HepG2 (cell line): ENCODE measurements at regions not wholly inside any gene's neighbourhood (a gene's known extent, or its start where the extent isn't known, plus 50 kb on each side); places are given as distances from the start of the nearest gene placed in this dataset.

Experiments
- ATAC-seq: fragments of 200-7000 bp; cut with Tn5 transposase; 3 replicates; pipeline ENCODE4 v1.9.1; 2020; ENCODE audit warnings: mild to moderate bottlenecking, moderate library complexity
- BruUV-seq: library from RNA; stranded (reverse); fragments of 400-500 nt; replicated peaks from 2 replicates; lab custom pipeline; 2021; lab: Mats Ljungman, UMichigan
- CTCF ChIA-PET: fragments of 300-600 bp; formaldehyde crosslinking; extraction: SDS; loops from one replicate; lab custom pipeline; 2021; ENCODE audit warnings: low total read pairs, inconsistent platforms, low intra/inter-chr PET ratio; lab: Yijun Ruan, JAX
- POLR2A ChIA-PET: fragments of 350-600 bp; sonication (Branson Sonifier 250); formaldehyde crosslinking; loops from one replicate; lab custom pipeline; 2020; ENCODE audit warnings: antibody characterized with exemption, inconsistent platforms; lab: Yijun Ruan, JAX
- DNase-seq: peaks from one replicate; pipeline ENCODE4 v3.0.0-alpha.2; 2015; ENCODE audit warnings: low spot score
- FAIRE-seq: peaks from 3 replicates; lab custom pipeline; 2011; peaks lifted over from hg19 to GRCh38; lab: Jason Lieb, UNC
- H2AFZ ChIP-seq: one replicate; pipeline ENCODE4 v1.6.1; 2011; ENCODE audit warnings: low read length, inconsistent platforms
- H3K27ac ChIP-seq: fragments of 300-600 bp; 3 replicates; pipeline ENCODE4 v1.8.0; 2011; ENCODE audit warnings: mixed run types, mild to moderate bottlenecking, mixed read lengths, low read length, inconsistent platforms; ENCODE audit not compliant: insufficient read depth; ENCODE audit errors: extremely low read length
- H3K27me3 ChIP-seq, 2 experiments: fragments of 200-600 bp in 1 of 2; 2 replicates in 1 of 2; 3 replicates in 1 of 2; pipeline versions ENCODE4 v1.6.0 to v1.8.0; 2011; ENCODE audit warnings: low read length in 2 of 2, mild to moderate bottlenecking in 2 of 2, moderate library complexity in 2 of 2, inconsistent platforms in 1 of 2; ENCODE audit not compliant: insufficient read depth in 2 of 2, control insufficient read depth in 1 of 2
- H3K36me3 ChIP-seq, 2 experiments: fragments of 200-600 bp in 1 of 2; replicated peaks in 1 of 2; 2 replicates in 1 of 2; 3 replicates in 1 of 2; pipeline versions ENCODE4 v1.5.1 to v1.8.0; 2011; ENCODE audit warnings: low read length in 2 of 2, inconsistent platforms in 1 of 2; ENCODE audit not compliant: insufficient read depth in 2 of 2, control insufficient read depth in 1 of 2
- H3K4me1 ChIP-seq: 2 replicates; pipeline ENCODE4 v1.5.1; 2012; ENCODE audit warnings: low read length, inconsistent platforms; ENCODE audit not compliant: insufficient read depth
- H3K4me2 ChIP-seq: 2 replicates; pipeline ENCODE4 v1.6.0; 2011; ENCODE audit warnings: low read depth, low read length, inconsistent platforms
- H3K4me3 ChIP-seq, 3 experiments: fragments of 200-600 bp in 1 of 3; sonication (generic), shearing (Covaris generic) in 1 of 3; replicated peaks in 1 of 3; 2 replicates each; pipeline ENCODE4 v1.5.1; 2011 to 2016; ENCODE audit warnings: low read length in 3 of 3, inconsistent platforms in 2 of 3, low read depth in 2 of 3, mild to moderate bottlenecking in 2 of 3, control low read depth in 1 of 3, mixed read lengths in 1 of 3; ENCODE audit not compliant: insufficient read depth in 1 of 3
- H3K79me2 ChIP-seq: one replicate; pipeline ENCODE4 v1.6.1; 2011; ENCODE audit warnings: low read length, inconsistent platforms; ENCODE audit not compliant: insufficient read depth
- H3K9ac ChIP-seq: 2 replicates; pipeline ENCODE4 v1.6.0; 2011; ENCODE audit warnings: mild to moderate bottlenecking, low read depth, low read length, inconsistent platforms; ENCODE audit not compliant: insufficient read depth
- H3K9me3 ChIP-seq: 2 replicates; pipeline ENCODE4 v1.5.1; 2012; ENCODE audit warnings: mild to moderate bottlenecking, low read length
- H4K20me1 ChIP-seq: 2 replicates; pipeline ENCODE4 v1.6.0; 2011; ENCODE audit warnings: inconsistent platforms, mild to moderate bottlenecking, low read length, moderate library complexity; ENCODE audit not compliant: insufficient read depth
- CREBL2 ChIP-seq: sonication (generic); formaldehyde crosslinking; IDR thresholded peaks from 2 replicates; pipeline ENCODE4 v1.8.1; 2023; ENCODE audit warnings: missing genetic modification reagents, mild to moderate bottlenecking, borderline replicate concordance
- DBP ChIP-seq: sonication (generic); formaldehyde crosslinking; IDR thresholded peaks from 2 replicates; pipeline ENCODE4 v1.4.0; 2020; ENCODE audit warnings: missing genetic modification reagents; ENCODE audit errors: not compliant biosample characterization
- GPN1 ChIP-seq: sonication (generic); formaldehyde crosslinking; IDR thresholded peaks from 2 replicates; pipeline ENCODE4 v1.5.1; 2020; ENCODE audit warnings: missing genetic modification reagents, borderline replicate concordance
- IRX3 ChIP-seq: sonication (generic); formaldehyde crosslinking; IDR thresholded peaks from 2 replicates; pipeline ENCODE4 v1.8.1; 2023; ENCODE audit warnings: mild to moderate bottlenecking, low read depth, missing genetic modification reagents, borderline replicate concordance
- NR2F2 ChIP-seq: IDR thresholded peaks from 2 replicates; pipeline ENCODE4 v1.6.1; 2012; ENCODE audit warnings: low read depth, inconsistent platforms, borderline replicate concordance
- RCOR2 ChIP-seq: IDR thresholded peaks from 2 replicates; pipeline ENCODE4 v1.6.1; 2016; ENCODE audit warnings: missing biosample characterization, missing genetic modification reagents
- SP4 ChIP-seq: sonication (generic); formaldehyde crosslinking; IDR thresholded peaks from 2 replicates; pipeline ENCODE4 v1.8.1; 2023; ENCODE audit warnings: mild to moderate bottlenecking, missing genetic modification reagents
- XRCC5 ChIP-seq: fragments of 200-400 bp; formaldehyde crosslinking; optimal IDR thresholded peaks from 2 replicates; pipeline ENCODE3; 2017; ENCODE audit warnings: mild to moderate bottlenecking, low read length
- ZFP82 ChIP-seq: sonication (generic); formaldehyde crosslinking; IDR thresholded peaks from 2 replicates; pipeline ENCODE4 v1.5.1; 2020; ENCODE audit warnings: mild to moderate bottlenecking, missing genetic modification reagents, borderline replicate concordance
- WGBS: methylation state at CpG from one replicate; pipeline ENCODE4 v1.1.6; 2017; ENCODE audit warnings: low lambda C conversion rate; 5-methylcytosine and 5-hydroxymethylcytosine counted together
- in situ Hi-C: cut with HindIII; loops from 2 replicates; pipeline ENCODE4 v1.10.0; 2017; ENCODE audit warnings: low pct_unique_long_range_greater_than_20kb; ENCODE audit not compliant: extremely low pct_ligation_motif_present
- intact Hi-C: fragments of 100-400 bp; cut with micrococcal nuclease; formaldehyde crosslinking; loops from one replicate; pipeline ENCODE4 v1.10.0; 2022; ENCODE audit not compliant: unreplicated experiment
- TF ChIP-seq, protein P1 (sequence below): sonication (generic); formaldehyde crosslinking; IDR thresholded peaks from 2 replicates; pipeline ENCODE4 v1.4.0; 2020; ENCODE audit warnings: missing genetic modification reagents, borderline replicate concordance
- TF ChIP-seq, protein P2 (sequence below): IDR thresholded peaks from 2 replicates; pipeline ENCODE4 v1.6.1; 2016; ENCODE audit warnings: control low read depth
- TF ChIP-seq, protein P3 (sequence below): sonication (generic); formaldehyde crosslinking; IDR thresholded peaks from 2 replicates; pipeline ENCODE4 v1.5.0; 2020; ENCODE audit warnings: mild to moderate bottlenecking, missing genetic modification reagents

GRCh38 chr5:29213475-29213874 is 1980.0 kb upstream of the CDH6 start:
- TF ChIP-seq DBP (CRISPR knock-in tag) (no peak), NR2F2 (no peak), IRX3 (CRISPR knock-in tag) (no peak), GPN1 (CRISPR knock-in tag) (no peak), XRCC5 (no peak), CREBL2 (CRISPR knock-in tag) (no peak), SP4 (CRISPR knock-in tag) (no peak), RCOR2 (CRISPR knock-in tag) (no peak), ZFP82 (CRISPR knock-in tag) (no peak)
- TF ChIP-seq, protein P1, sequence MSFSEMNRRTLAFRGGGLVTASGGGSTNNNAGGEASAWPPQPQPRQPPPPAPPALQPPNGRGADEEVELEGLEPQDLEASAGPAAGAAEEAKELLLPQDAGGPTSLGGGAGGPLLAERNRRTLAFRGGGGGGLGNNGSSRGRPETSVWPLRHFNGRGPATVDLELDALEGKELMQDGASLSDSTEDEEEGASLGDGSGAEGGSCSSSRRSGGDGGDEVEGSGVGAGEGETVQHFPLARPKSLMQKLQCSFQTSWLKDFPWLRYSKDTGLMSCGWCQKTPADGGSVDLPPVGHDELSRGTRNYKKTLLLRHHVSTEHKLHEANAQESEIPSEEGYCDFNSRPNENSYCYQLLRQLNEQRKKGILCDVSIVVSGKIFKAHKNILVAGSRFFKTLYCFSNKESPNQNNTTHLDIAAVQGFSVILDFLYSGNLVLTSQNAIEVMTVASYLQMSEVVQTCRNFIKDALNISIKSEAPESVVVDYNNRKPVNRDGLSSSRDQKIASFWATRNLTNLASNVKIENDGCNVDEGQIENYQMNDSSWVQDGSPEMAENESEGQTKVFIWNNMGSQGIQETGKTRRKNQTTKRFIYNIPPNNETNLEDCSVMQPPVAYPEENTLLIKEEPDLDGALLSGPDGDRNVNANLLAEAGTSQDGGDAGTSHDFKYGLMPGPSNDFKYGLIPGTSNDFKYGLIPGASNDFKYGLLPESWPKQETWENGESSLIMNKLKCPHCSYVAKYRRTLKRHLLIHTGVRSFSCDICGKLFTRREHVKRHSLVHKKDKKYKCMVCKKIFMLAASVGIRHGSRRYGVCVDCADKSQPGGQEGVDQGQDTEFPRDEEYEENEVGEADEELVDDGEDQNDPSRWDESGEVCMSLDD = no peak
- TF ChIP-seq, protein P2, sequence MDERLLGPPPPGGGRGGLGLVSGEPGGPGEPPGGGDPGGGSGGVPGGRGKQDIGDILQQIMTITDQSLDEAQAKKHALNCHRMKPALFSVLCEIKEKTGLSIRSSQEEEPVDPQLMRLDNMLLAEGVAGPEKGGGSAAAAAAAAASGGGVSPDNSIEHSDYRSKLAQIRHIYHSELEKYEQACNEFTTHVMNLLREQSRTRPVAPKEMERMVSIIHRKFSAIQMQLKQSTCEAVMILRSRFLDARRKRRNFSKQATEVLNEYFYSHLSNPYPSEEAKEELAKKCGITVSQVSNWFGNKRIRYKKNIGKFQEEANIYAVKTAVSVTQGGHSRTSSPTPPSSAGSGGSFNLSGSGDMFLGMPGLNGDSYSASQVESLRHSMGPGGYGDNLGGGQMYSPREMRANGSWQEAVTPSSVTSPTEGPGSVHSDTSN (CRISPR knock-in tag) = no peak
- TF ChIP-seq, protein P3, sequence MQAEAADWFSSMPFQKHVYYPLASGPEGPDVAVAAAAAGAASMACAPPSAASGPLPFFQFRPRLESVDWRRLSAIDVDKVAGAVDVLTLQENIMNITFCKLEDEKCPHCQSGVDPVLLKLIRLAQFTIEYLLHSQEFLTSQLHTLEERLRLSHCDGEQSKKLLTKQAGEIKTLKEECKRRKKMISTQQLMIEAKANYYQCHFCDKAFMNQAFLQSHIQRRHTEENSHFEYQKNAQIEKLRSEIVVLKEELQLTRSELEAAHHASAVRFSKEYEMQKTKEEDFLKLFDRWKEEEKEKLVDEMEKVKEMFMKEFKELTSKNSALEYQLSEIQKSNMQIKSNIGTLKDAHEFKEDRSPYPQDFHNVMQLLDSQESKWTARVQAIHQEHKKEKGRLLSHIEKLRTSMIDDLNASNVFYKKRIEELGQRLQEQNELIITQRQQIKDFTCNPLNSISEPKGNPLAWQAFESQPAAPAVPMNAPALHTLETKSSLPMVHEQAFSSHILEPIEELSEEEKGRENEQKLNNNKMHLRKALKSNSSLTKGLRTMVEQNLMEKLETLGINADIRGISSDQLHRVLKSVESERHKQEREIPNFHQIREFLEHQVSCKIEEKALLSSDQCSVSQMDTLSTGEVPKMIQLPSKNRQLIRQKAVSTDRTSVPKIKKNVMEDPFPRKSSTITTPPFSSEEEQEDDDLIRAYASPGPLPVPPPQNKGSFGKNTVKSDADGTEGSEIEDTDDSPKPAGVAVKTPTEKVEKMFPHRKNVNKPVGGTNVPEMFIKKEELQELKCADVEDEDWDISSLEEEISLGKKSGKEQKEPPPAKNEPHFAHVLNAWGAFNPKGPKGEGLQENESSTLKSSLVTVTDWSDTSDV = no peak
- no peaks in the 10 kb centered on the region for H3K27me3 ChIP-seq
- no peak overlapping the region for H3K4me2 ChIP-seq
- H3K4me3 ChIP-seq = no peak overlapping the region
- intact Hi-C loops (no loop called here), in situ Hi-C loops (no loop called here)
- no peaks in the 10 kb centered on the region for H3K9me3 ChIP-seq
- no peaks in the 10 kb centered on the region for H3K79me2 ChIP-seq
- H4K20me1 ChIP-seq = no peaks in the 10 kb centered on the region
- 0% methylated on average over 3 of the region's 3 CpGs for WGBS
- ChIA-PET POLR2A (no interaction called here), CTCF (no interaction called here)
- H3K27ac ChIP-seq = no peak overlapping the region
- no peaks in the 10 kb centered on the region for H3K36me3 ChIP-seq
- FAIRE-seq (no peak), ATAC-seq (no peak), DNase-seq (no peak)
- no peak overlapping the region for H3K9ac ChIP-seq
- H3K4me1 ChIP-seq = no peaks in the 10 kb centered on the region
- BruUV-seq = no TSS peak
- no peak overlapping the region for H2AFZ ChIP-seq
